ENCODE measurements at regions not wholly inside any gene's neighbourhood (a gene's known extent, or its start where the extent isn't known, plus 50 kb on each side); places are given as distances from the start of the nearest gene placed in this dataset.
"Not testable (repeated sequence)": the region's sequence is repeated elsewhere in the genome, so short reads cannot be mapped to it uniquely, and the experiment has no call there.

GRCh38 chr4:119437515-119437914 lies 115.6 kb upstream of the FABP2 start:
- H3K4me3 Mint-ChIP-seq; CTCF ChIA-PET; H3K27me3 ChIP-seq (replicated peaks in 1 of 2; ENCODE audit: control insufficient read depth in 2 of 2, extremely low read depth in 1 of 2, insufficient read depth in 2 of 2, low read length in 1 of 2); H3K27ac Mint-ChIP-seq; H3K4me1 Mint-ChIP-seq; H3K9me3 ChIP-seq; H3K4me1 ChIP-seq (ENCODE audit: control insufficient read depth in 1 of 2, extremely low read depth in 1 of 2, insufficient read depth in 2 of 2, low read length in 2 of 2); H3K36me3 ChIP-seq (ENCODE audit: control insufficient read depth in 2 of 2, extremely low read depth in 1 of 2, insufficient read depth in 1 of 2, low read length in 1 of 2); H3K36me3 Mint-ChIP-seq; H3K27me3 Mint-ChIP-seq; H3K4me3 ChIP-seq (ENCODE audit: control insufficient read depth in 1 of 2, extremely low read depth in 1 of 2, low read length in 1 of 2); H3K27ac ChIP-seq (ENCODE audit: low read length); H3K9me3 Mint-ChIP-seq; POLR2A ChIA-PET; DNase-seq; ATAC-seq (replicated peaks in 1 of 4): not testable (repeated sequence)
- WGBS (ENCODE audit: insufficient coverage) = no CpG with 5 or more reads among the region's 1 CpG

GRCh38 chr4:119408561-119409224 lies 86.8 kb upstream of the FABP2 start:
- peak overlapping the region in 1 of 2 donors; percentile 39 for H3K27ac Mint-ChIP-seq
- CTCF ChIA-PET = interaction anchor here in 1 of 2 donors (0.7 kb wide), 1 partner anchor 276 kb away, joined by 3 read pairs; no protein-coding TSS in a partner anchor

GRCh38 chr4:119406721-119407460 lies 85.0 kb upstream of the FABP2 start:
- H3K27ac Mint-ChIP-seq; DNase-seq; H3K9me3 ChIP-seq; H3K4me1 ChIP-seq (ENCODE audit: control insufficient read depth in 1 of 2, extremely low read depth in 1 of 2, insufficient read depth in 2 of 2, low read length in 2 of 2); H3K27me3 Mint-ChIP-seq; H3K27me3 ChIP-seq (replicated peaks in 1 of 2; ENCODE audit: control insufficient read depth in 2 of 2, extremely low read depth in 1 of 2, insufficient read depth in 2 of 2, low read length in 1 of 2); H3K36me3 ChIP-seq (ENCODE audit: control insufficient read depth in 2 of 2, extremely low read depth in 1 of 2, insufficient read depth in 1 of 2, low read length in 1 of 2); H3K4me3 ChIP-seq (ENCODE audit: control insufficient read depth in 1 of 2, extremely low read depth in 1 of 2, low read length in 1 of 2); H3K9me3 Mint-ChIP-seq; ATAC-seq (replicated peaks in 1 of 4); H3K4me1 Mint-ChIP-seq; H3K4me3 Mint-ChIP-seq; H3K27ac ChIP-seq (ENCODE audit: low read length); POLR2A ChIA-PET; CTCF ChIA-PET: not testable (repeated sequence)
- WGBS (ENCODE audit: insufficient coverage) = 94% methylated on average over 16 of the region's 28 CpGs
- H3K36me3 Mint-ChIP-seq = peaks cover 10% of the 10 kb centered on the region

More at GRCh38 chr4:119408561-119409224, 86.8 kb upstream of the FABP2 start:
- 82% methylated on average over 4 of the region's 10 CpGs for WGBS (ENCODE audit: insufficient coverage)
- H3K4me3 Mint-ChIP-seq; DNase-seq; H3K9me3 ChIP-seq; ATAC-seq (replicated peaks in 1 of 4); H3K4me3 ChIP-seq (ENCODE audit: control insufficient read depth in 1 of 2, extremely low read depth in 1 of 2, low read length in 1 of 2); H3K4me1 ChIP-seq (ENCODE audit: control insufficient read depth in 1 of 2, extremely low read depth in 1 of 2, insufficient read depth in 2 of 2, low read length in 2 of 2); H3K4me1 Mint-ChIP-seq; H3K9me3 Mint-ChIP-seq; H3K27me3 Mint-ChIP-seq; H3K27ac ChIP-seq (ENCODE audit: low read length); POLR2A ChIA-PET; H3K36me3 ChIP-seq (ENCODE audit: control insufficient read depth in 2 of 2, extremely low read depth in 1 of 2, insufficient read depth in 1 of 2, low read length in 1 of 2); H3K27me3 ChIP-seq (replicated peaks in 1 of 2; ENCODE audit: control insufficient read depth in 2 of 2, extremely low read depth in 1 of 2, insufficient read depth in 2 of 2, low read length in 1 of 2): not testable (repeated sequence)
- peaks cover 10% of the 10 kb centered on the region for H3K36me3 Mint-ChIP-seq

- POLR2A ChIA-PET; CTCF ChIA-PET; H3K9me3 Mint-ChIP-seq; ATAC-seq (replicated peaks in 1 of 4); H3K36me3 Mint-ChIP-seq; H3K27me3 Mint-ChIP-seq; DNase-seq; H3K27me3 ChIP-seq (replicated peaks in 1 of 2; ENCODE audit: control insufficient read depth in 2 of 2, extremely low read depth in 1 of 2, insufficient read depth in 2 of 2, low read length in 1 of 2); H3K4me3 Mint-ChIP-seq; H3K4me3 ChIP-seq (ENCODE audit: control insufficient read depth in 1 of 2, extremely low read depth in 1 of 2, low read length in 1 of 2); H3K27ac Mint-ChIP-seq; H3K36me3 ChIP-seq (ENCODE audit: control insufficient read depth in 2 of 2, extremely low read depth in 1 of 2, insufficient read depth in 1 of 2, low read length in 1 of 2); H3K4me1 ChIP-seq (ENCODE audit: control insufficient read depth in 1 of 2, extremely low read depth in 1 of 2, insufficient read depth in 2 of 2, low read length in 2 of 2); H3K4me1 Mint-ChIP-seq; H3K9me3 ChIP-seq; H3K27ac ChIP-seq (ENCODE audit: low read length): not testable (repeated sequence)
- no CpG with 5 or more reads among the region's 18 CpGs for WGBS (ENCODE audit: insufficient coverage)
Measured at GRCh38 chr4:119406041-119406440, 84.1 kb upstream of the FABP2 start.

GRCh38 chr4:119402322-119403308 lies 80.7 kb upstream of the FABP2 start:
- H3K4me1 ChIP-seq (ENCODE audit: control insufficient read depth in 1 of 2, extremely low read depth in 1 of 2, insufficient read depth in 2 of 2, low read length in 2 of 2); H3K36me3 Mint-ChIP-seq; H3K4me1 Mint-ChIP-seq; H3K36me3 ChIP-seq (ENCODE audit: control insufficient read depth in 2 of 2, extremely low read depth in 1 of 2, insufficient read depth in 1 of 2, low read length in 1 of 2); POLR2A ChIA-PET; CTCF ChIA-PET; H3K27ac ChIP-seq (ENCODE audit: low read length); DNase-seq; H3K27me3 ChIP-seq (replicated peaks in 1 of 2; ENCODE audit: control insufficient read depth in 2 of 2, extremely low read depth in 1 of 2, insufficient read depth in 2 of 2, low read length in 1 of 2); H3K9me3 Mint-ChIP-seq; H3K27me3 Mint-ChIP-seq; H3K9me3 ChIP-seq; H3K4me3 ChIP-seq (ENCODE audit: control insufficient read depth in 1 of 2, extremely low read depth in 1 of 2, low read length in 1 of 2); H3K4me3 Mint-ChIP-seq; ATAC-seq (replicated peaks in 1 of 4): not testable (repeated sequence)
- H3K27ac Mint-ChIP-seq = peak overlapping the region in 1 of 2 donors; percentile 39
- WGBS (ENCODE audit: insufficient coverage) = no CpG with 5 or more reads among the region's 9 CpGs

GRCh38 chr4:119395701-119396100 lies 73.8 kb upstream of the FABP2 start:
- WGBS (ENCODE audit: insufficient coverage) = no CpG with 5 or more reads among the region's 3 CpGs
- CTCF ChIA-PET; H3K27ac ChIP-seq (ENCODE audit: low read length); DNase-seq; H3K27me3 ChIP-seq (replicated peaks in 1 of 2; ENCODE audit: control insufficient read depth in 2 of 2, extremely low read depth in 1 of 2, insufficient read depth in 2 of 2, low read length in 1 of 2); H3K4me3 Mint-ChIP-seq; H3K9me3 ChIP-seq; H3K4me3 ChIP-seq (ENCODE audit: control insufficient read depth in 1 of 2, extremely low read depth in 1 of 2, low read length in 1 of 2); H3K4me1 Mint-ChIP-seq; POLR2A ChIA-PET; ATAC-seq (replicated peaks in 1 of 4); H3K36me3 ChIP-seq (ENCODE audit: control insufficient read depth in 2 of 2, extremely low read depth in 1 of 2, insufficient read depth in 1 of 2, low read length in 1 of 2); H3K27ac Mint-ChIP-seq; H3K4me1 ChIP-seq (ENCODE audit: control insufficient read depth in 1 of 2, extremely low read depth in 1 of 2, insufficient read depth in 2 of 2, low read length in 2 of 2); H3K36me3 Mint-ChIP-seq; H3K9me3 Mint-ChIP-seq; H3K27me3 Mint-ChIP-seq: not testable (repeated sequence)
